GM13977 (cell line): ENCODE measurements at regions not wholly inside any gene's neighbourhood (a gene's known extent, or its start where the extent isn't known, plus 50 kb on each side); places are given as distances from the start of the nearest gene placed in this dataset.

Experiments used
- DNase-seq: peaks from one replicate; pipeline ENCODE4 v3.0.0; 2012; ENCODE audit warnings: low spot score
- CTCF ChIP-seq: IDR thresholded peaks from 2 replicates; pipeline ENCODE4 v1.5.1; 2012; ENCODE audit warnings: mild to moderate bottlenecking, control low read depth; ENCODE audit not compliant: insufficient read depth; ENCODE audit errors: extremely low read depth, missing control alignments
- in situ Hi-C: fragments of 300-500 bp; cut with MboI; formaldehyde crosslinking; loops from one replicate; pipeline ENCODE4 v1.12.0; 2022; ENCODE audit warnings: low sequenced_read_pairs, low pct_unique_long_range_greater_than_20kb, mixed read lengths, inconsistent platforms; ENCODE audit not compliant: unreplicated experiment

GRCh38 chr17:6893382-6894205 is 62.1 kb upstream of the TEKT1 start:
- in situ Hi-C loops = loop anchor here (10.0 kb wide), 1 partner anchor 49 kb away; no protein-coding TSS in a partner anchor
- DNase-seq = no peak
- no peak for TF ChIP-seq CTCF

- in situ Hi-C loops = loop anchor here (10.0 kb wide), 1 partner anchor 49 kb away; no protein-coding TSS in a partner anchor
- peak; percentile 71 for TF ChIP-seq CTCF
- peak; percentile 52 for DNase-seq
Observed at GRCh38 chr17:6894206-6894528, 62.6 kb upstream of the TEKT1 start.

- in situ Hi-C loops = loop anchor here (25.0 kb wide), 1 partner anchor 236 kb away; no protein-coding TSS in a partner anchor
- DNase-seq = no peak
- TF ChIP-seq CTCF = no peak
Observed at GRCh38 chr17:6901086-6901485, 69.6 kb upstream of the TEKT1 start.

GRCh38 chr17:6903326-6903900 is 71.9 kb upstream of the TEKT1 start:
- TF ChIP-seq CTCF = no peak
- DNase-seq = no peak
- in situ Hi-C loops = loop anchor here (25.0 kb wide), 1 partner anchor 234 kb away; no protein-coding TSS in a partner anchor

GRCh38 chr17:6908807-6909206 is 77.3 kb upstream of the TEKT1 start:
- in situ Hi-C loops = loop anchor here (25.0 kb wide), 1 partner anchor 228 kb away; no protein-coding TSS in a partner anchor
- TF ChIP-seq CTCF = no peak
- DNase-seq = no peak

- DNase-seq = peak; percentile 48
- peak; percentile 60 for TF ChIP-seq CTCF
- in situ Hi-C loops = loop anchor here (5.0 to 25.0 kb wide), 2 partner anchors 96 to 226 kb away; no protein-coding TSS in a partner anchor
Observed at GRCh38 chr17:6910987-6911603, 79.6 kb upstream of the TEKT1 start.
